ENCODE measurements at regions not wholly inside any gene's neighbourhood (a gene's known extent, or its start where the extent isn't known, plus 50 kb on each side); places are given as distances from the start of the nearest gene placed in this dataset.
A peak's percentile ranks its signal among the peaks of the same experiment; 100 is the strongest.

GRCh38 chrX:116226665-116227484 is 56.3 kb downstream of the AGTR2 start:
- no peak for DNase-seq (ENCODE audit: low spot score)

- DNase-seq (ENCODE audit: low spot score) = no peak
Measured at GRCh38 chrX:116230130-116230898, 59.8 kb downstream of the AGTR2 start.

GRCh38 chrX:116232833-116233232 is 62.3 kb downstream of the AGTR2 start:
- DNase-seq (ENCODE audit: low spot score) = peak; percentile 55

GRCh38 chrX:116236666-116237065 is 66.1 kb downstream of the AGTR2 start:
- DNase-seq (ENCODE audit: low spot score) = no peak

- no peak for DNase-seq (ENCODE audit: low spot score)
Measured at GRCh38 chrX:116238093-116238492, 67.5 kb downstream of the AGTR2 start.

- no peak for DNase-seq (ENCODE audit: low spot score)
Measured at GRCh38 chrX:116238567-116239255, 68.2 kb downstream of the AGTR2 start.

GRCh38 chrX:116239944-116240840 is 69.6 kb downstream of the AGTR2 start:
- DNase-seq (ENCODE audit: low spot score) = peak; percentile 20

GRCh38 chrX:116241001-116241400 is 70.5 kb downstream of the AGTR2 start:
- no peak for DNase-seq (ENCODE audit: low spot score)

- DNase-seq (ENCODE audit: low spot score) = no peak
Measured at GRCh38 chrX:116243039-116243438, 72.5 kb downstream of the AGTR2 start.

GRCh38 chrX:116246261-116246660 is 75.7 kb downstream of the AGTR2 start:
- no peak for DNase-seq (ENCODE audit: low spot score)

GRCh38 chrX:116267511-116268040 is 97.0 kb downstream of the AGTR2 start:
- peak; percentile 22 for DNase-seq (ENCODE audit: low spot score)

- DNase-seq (ENCODE audit: low spot score) = peak; percentile 92
Measured at GRCh38 chrX:116272322-116272721, 101.8 kb downstream of the AGTR2 start.

- no peak for DNase-seq (ENCODE audit: low spot score)
Measured at GRCh38 chrX:116272861-116273260, 102.3 kb downstream of the AGTR2 start.

- DNase-seq (ENCODE audit: low spot score) = peak; percentile 61
Measured at GRCh38 chrX:116276261-116276660, 105.7 kb downstream of the AGTR2 start.

GRCh38 chrX:116277351-116278225 is 107.0 kb downstream of the AGTR2 start:
- DNase-seq (ENCODE audit: low spot score) = no peak

GRCh38 chrX:116278826-116279225 is 108.3 kb downstream of the AGTR2 start:
- DNase-seq (ENCODE audit: low spot score) = no peak

GRCh38 chrX:116281106-116281505 is 110.6 kb downstream of the AGTR2 start:
- DNase-seq (ENCODE audit: low spot score) = no peak

- DNase-seq (ENCODE audit: low spot score) = no peak
Measured at GRCh38 chrX:116282751-116283150, 112.2 kb downstream of the AGTR2 start.

- peak; percentile 39 for DNase-seq (ENCODE audit: low spot score)
Measured at GRCh38 chrX:116284400-116284799, 113.9 kb downstream of the AGTR2 start.

- no peak for DNase-seq (ENCODE audit: low spot score)
Measured at GRCh38 chrX:116285501-116285900, 115.0 kb downstream of the AGTR2 start.

All from H4 (cell line).